ENCODE measurements at regions not wholly inside any gene's neighbourhood (a gene's known extent, or its start where the extent isn't known, plus 50 kb on each side); places are given as distances from the start of the nearest gene placed in this dataset.

GRCh38 chr4:38313999-38314561 is 349.9 kb upstream of the KLF3 start (continued):
- no peak for TF ChIP-seq CHD7 (IDR thresholded peaks at IDR 0.05; ENCODE audit: insufficient replicate concordance, low read length)
- TF ChIP-seq RAD21 (IDR thresholded peaks at IDR 0.05 in 1 of 2, conservative IDR thresholded peaks at IDR 0.05 in 1 of 2; ENCODE audit: low read depth in 2 of 2, low read length in 2 of 2): no peak
- TF ChIP-seq TAF1 (IDR thresholded peaks at IDR 0.05; ENCODE audit: low read depth, low read length): no peak
- TF ChIP-seq RXRA (IDR thresholded peaks at IDR 0.05; ENCODE audit: insufficient read depth, low read depth, low read length): no peak
- no peak for TF ChIP-seq GABPA (IDR thresholded peaks at IDR 0.05; ENCODE audit: borderline replicate concordance, insufficient read depth, low read length)
- TF ChIP-seq CTCF (IDR thresholded peaks at IDR 0.05; ENCODE audit: control extremely low read depth in 1 of 3, insufficient read depth in 1 of 3, low read depth in 1 of 3, low read length in 3 of 3): no peak
